GM06990 (cell line): ENCODE measurements at regions not wholly inside any gene's neighbourhood (a gene's known extent, or its start where the extent isn't known, plus 50 kb on each side); places are given as distances from the start of the nearest gene placed in this dataset.

Experiments
- DNase-seq: peaks from one replicate; pipeline ENCODE4 v3.0.0-alpha.2; 2011; ENCODE audit not compliant: insufficient read length; ENCODE audit errors: extremely low read depth
- H3K27me3 ChIP-seq: replicated peaks from 2 replicates; pipeline ENCODE4 v1.6.0; 2011; ENCODE audit warnings: low read length; ENCODE audit not compliant: control insufficient read depth, insufficient read depth
- H3K36me3 ChIP-seq: 2 replicates; pipeline ENCODE4 v1.5.1; 2011; ENCODE audit warnings: low read length; ENCODE audit not compliant: control insufficient read depth, insufficient read depth
- H3K4me3 ChIP-seq: replicated peaks from 2 replicates; pipeline ENCODE4 v1.5.1; 2011; ENCODE audit warnings: low read depth, mild to moderate bottlenecking, control low read depth, low read length
- CTCF ChIP-seq: IDR thresholded peaks from 2 replicates; pipeline ENCODE4 v1.5.1; 2011; ENCODE audit warnings: low read length, control low read depth, mild to moderate bottlenecking, inconsistent platforms; ENCODE audit not compliant: insufficient read depth, poor library complexity, severe bottlenecking

DNA sequence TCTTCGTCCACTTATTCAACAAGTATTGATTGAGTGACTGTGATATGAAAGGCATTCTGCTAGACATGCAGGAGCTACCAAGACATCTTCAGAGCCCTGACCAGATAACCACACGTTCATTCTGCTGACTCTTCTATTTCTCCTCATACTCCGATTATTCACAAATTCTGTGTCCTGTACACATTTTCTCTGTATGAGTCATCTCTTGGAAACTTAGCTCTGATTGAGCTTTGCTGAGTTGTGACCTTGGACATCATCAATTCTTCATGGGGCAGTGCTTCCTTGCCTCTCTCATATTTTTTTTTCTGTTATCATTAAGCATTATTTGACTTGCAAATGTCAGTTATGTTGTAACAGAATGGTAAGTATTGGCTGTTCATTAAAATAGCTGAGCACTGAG is 351.6 kb upstream of the CNR1 start:
- DNase-seq: no peak
- Histone ChIP-seq H3K4me3 (no peak overlapping the region), H3K27me3 (no peaks in the 10 kb centered on the region), H3K36me3 (no peaks in the 10 kb centered on the region)
- no peak for TF ChIP-seq CTCF

DNA sequence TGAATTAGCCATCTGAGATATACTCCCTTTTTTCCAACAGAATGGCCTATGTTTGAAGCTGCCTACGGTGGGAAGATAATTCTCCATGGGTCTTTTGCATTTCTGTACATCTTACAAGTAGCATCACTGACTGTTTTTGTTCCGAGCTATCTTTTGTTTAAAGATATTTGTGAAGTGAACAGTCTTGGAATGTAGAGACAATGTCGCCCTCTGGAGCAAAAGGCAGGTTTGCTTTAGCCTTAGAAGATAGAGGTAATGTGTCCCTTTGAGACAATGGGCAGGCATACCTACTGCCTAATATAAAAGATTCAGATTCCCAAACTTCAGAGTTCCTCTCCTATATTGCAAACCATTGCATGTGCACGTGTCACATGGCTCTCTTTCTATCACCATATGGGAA is 347.8 kb upstream of the CNR1 start:
- no peak for DNase-seq
- H3K36me3 ChIP-seq: no peaks in the 10 kb centered on the region
- H3K4me3 ChIP-seq: no peak overlapping the region
- H3K27me3 ChIP-seq: no peaks in the 10 kb centered on the region
- no peak for TF ChIP-seq CTCF

DNA sequence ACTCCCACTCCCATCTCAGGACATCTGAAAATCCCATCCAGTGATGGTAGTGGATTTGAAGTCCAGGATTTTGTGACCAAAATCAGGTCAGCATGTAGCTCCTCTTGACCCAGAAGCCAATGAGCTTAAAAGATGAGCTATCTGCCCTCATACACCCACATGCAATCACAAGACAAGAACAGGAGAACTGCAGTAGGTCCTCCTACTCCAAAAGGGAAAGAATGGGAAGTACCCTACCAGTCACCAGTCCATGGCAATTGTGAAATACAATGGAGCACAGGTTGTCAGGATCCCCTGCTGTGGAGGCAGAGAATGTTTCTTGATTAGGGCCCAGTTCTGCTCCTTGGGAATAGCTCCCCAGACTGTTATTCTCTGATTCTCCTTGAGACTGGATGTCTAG is 347.3 kb upstream of the CNR1 start:
- H3K4me3 ChIP-seq: no peak overlapping the region
- TF ChIP-seq CTCF: no peak
- no peaks in the 10 kb centered on the region for H3K27me3 ChIP-seq
- H3K36me3 ChIP-seq: no peaks in the 10 kb centered on the region
- no peak for DNase-seq

DNA sequence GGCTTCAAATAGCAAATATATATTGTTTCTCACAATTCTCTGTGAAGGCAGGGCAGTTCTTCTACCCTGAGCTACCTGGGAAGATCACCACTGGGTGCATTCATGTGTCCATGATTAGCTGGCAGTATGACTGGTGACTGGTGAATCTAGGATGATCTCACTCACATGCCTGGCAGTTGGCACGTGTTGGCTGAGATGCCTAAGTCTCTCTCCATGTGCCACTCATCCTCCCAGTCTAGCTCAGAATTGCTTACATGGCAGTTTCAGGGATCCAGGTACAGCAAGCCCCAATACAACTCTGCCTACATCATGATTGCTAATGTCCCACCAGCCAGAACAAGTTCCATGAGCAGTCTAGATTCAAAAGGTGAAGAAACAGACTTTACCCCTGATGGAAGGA is 346.8 kb upstream of the CNR1 start:
- DNase-seq: no peak

DNA sequence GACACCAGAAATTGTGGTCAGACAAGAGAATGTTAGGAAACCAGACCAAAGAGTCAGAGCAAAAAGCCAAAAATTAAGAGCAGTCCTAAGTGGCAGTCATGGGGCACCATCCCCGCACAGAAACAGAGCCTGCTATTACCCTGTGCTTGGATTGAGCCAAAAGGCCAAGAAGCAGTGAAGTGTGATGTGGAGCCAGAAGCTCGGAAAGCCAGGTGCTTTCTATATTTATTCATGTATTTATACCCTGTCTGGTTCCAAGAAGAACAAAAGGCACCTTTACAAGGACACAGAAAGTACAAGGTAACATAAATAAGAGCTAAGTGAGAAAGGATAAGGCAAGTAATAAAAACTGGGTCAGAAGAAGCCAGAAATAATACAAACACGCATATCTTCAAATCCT is 336.2 kb upstream of the CNR1 start:
- TF ChIP-seq CTCF: no peak
- Histone ChIP-seq H3K27me3 (no peaks in the 10 kb centered on the region), H3K36me3 (no peaks in the 10 kb centered on the region), H3K4me3 (no peak overlapping the region)
- no peak for DNase-seq

More for the DNA sequence above, 346.8 kb upstream of the CNR1 start:
- no peak for TF ChIP-seq CTCF
- H3K36me3 ChIP-seq: no peaks in the 10 kb centered on the region
- H3K4me3 ChIP-seq: no peak overlapping the region
- H3K27me3 ChIP-seq: no peaks in the 10 kb centered on the region

- Histone ChIP-seq H3K4me3 (no peak overlapping the region), H3K36me3 (no peaks in the 10 kb centered on the region), H3K27me3 (no peaks in the 10 kb centered on the region)
- peak; percentile 47 for DNase-seq
- no peak for TF ChIP-seq CTCF
Observed at GRCh38 chr6:88499845-88500699, 333.9 kb upstream of the CNR1 start.
